Ascending aorta (tissue), 2 donors: ENCODE measurements at regions not wholly inside any gene's neighbourhood (a gene's known extent, or its start where the extent isn't known, plus 50 kb on each side); places are given as distances from the start of the nearest gene placed in this dataset.

Experiments used
- DNase-seq, 2 donors: peaks; one replicate each; pipeline ENCODE4 v3.0.0-alpha.2; 2019; ENCODE audit warnings: low spot score in 2 of 2
- H3K27ac ChIP-seq, 2 donors: fragments of 200-600 bp; sonication (generic); one replicate each; pipeline ENCODE4 v1.5.1; 2016 to 2017; ENCODE audit warnings: mild to moderate bottlenecking in 1 of 2
- H3K27me3 ChIP-seq: fragments of 200-600 bp; sonication (generic); one replicate; pipeline ENCODE4 v1.5.1; 2017
- H3K36me3 ChIP-seq, 2 donors: fragments of 200-600 bp; sonication (generic); one replicate each; pipeline ENCODE4 v1.5.1; 2016
- H3K4me1 ChIP-seq, 2 donors: fragments of 200-600 bp; sonication (generic); one replicate each; pipeline ENCODE4 v1.5.1; 2016 to 2017; ENCODE audit warnings: mild to moderate bottlenecking in 1 of 2
- H3K4me3 ChIP-seq, 2 donors: fragments of 200-600 bp; sonication (generic); one replicate each; pipeline ENCODE4 v1.5.1; 2016 to 2017; ENCODE audit warnings: mild to moderate bottlenecking in 1 of 2
- H3K9me3 ChIP-seq, 2 donors: fragments of 200-600 bp; sonication (generic); one replicate each; pipeline ENCODE4 v1.5.1; 2016
- CTCF ChIP-seq, 3 experiments: fragments of 200-600 bp in 2 of 3; fragments of 450-650 bp in 1 of 3; sonication (generic) in 2 of 3; IDR thresholded peaks; one replicate each; pipeline ENCODE4 v1.5.1; 2016 to 2019; ENCODE audit warnings: antibody characterized with exemption in 3 of 3, mild to moderate bottlenecking in 1 of 3, moderate library complexity in 1 of 3
- intact Hi-C: fragments of 100-400 bp; cut with DNase I; formaldehyde crosslinking; loops from one replicate; pipeline ENCODE4 v1.15.1; 2023

DNA sequence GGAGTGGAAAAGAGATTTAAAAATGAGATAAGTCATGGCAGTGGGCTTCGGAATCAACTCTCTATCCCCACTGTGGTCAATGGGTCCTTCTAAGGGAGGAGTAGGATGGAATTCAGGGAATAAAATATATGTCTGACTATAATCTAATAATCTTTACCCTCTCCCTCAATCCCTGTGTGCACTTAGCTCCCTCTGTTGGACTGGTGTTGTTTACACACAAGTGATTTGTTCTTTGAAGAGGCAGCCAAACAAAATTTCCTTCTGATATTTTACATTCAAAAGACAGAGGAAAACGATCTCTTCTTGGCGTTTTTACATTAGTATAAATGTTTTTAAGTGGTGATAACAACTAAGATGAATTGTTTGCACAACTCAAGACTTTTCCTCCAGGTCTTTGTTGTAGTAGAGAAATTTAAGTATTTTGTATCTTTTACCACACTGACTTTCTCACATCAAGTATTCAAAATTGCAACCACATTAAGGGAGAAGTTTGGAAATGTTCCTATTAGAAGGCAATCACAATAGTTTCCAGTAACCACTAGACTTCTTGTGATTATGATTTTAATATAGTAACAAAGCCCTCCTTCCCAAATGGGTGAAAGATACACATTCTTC lies 317.8 kb downstream of the CENPW start:
- intact Hi-C loops, result no loop called here

GRCh38 chr6:126660376-126660775 lies 320.5 kb downstream of the CENPW start:
- Histone ChIP-seq H3K9me3 (no peaks in the 10 kb centered on the region), H3K27me3 (no peaks in the 10 kb centered on the region), H3K36me3 (no peaks in the 10 kb centered on the region), H3K4me3 (no peak overlapping the region), H3K27ac (no peak overlapping the region), H3K4me1 (peaks cover 0 to 3% of the 10 kb centered on the region in 2 donors)
- DNase-seq, result no peak
- intact Hi-C loops, result no loop called here
- no peak for TF ChIP-seq CTCF (IDR thresholded peaks at IDR 0.05)

More for the DNA sequence above, 317.8 kb downstream of the CENPW start:
- TF ChIP-seq CTCF (IDR thresholded peaks at IDR 0.05), result peak in 1 of 3 experiments; percentile 18
- Histone ChIP-seq H3K4me1 (no peaks in the 10 kb centered on the region), H3K27ac (no peak overlapping the region), H3K9me3 (no peaks in the 10 kb centered on the region), H3K36me3 (no peaks in the 10 kb centered on the region), H3K27me3 (no peaks in the 10 kb centered on the region), H3K4me3 (no peak overlapping the region)
- DNase-seq, result no peak

DNA sequence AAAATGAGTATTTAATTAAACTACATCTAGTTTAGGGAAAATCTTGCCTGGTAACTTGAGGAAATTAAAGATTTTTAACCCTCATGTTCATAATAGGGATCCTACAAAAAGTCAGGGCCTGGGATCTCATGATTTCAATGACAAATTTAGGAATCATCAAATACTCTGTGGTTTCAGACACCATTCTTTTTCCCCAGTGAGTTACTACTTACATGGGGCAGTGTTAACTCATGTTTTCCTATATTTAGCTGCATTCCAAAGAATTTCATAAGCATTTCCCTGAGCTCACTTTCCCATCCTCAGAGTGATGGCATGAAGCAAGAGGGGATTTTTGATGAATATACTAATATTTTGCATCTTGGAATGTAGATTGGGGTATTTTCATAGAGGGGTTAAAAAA lies 321.7 kb downstream of the CENPW start:
- Histone ChIP-seq H3K4me3 (no peak overlapping the region), H3K4me1 (peaks cover 0 to 3% of the 10 kb centered on the region in 2 donors), H3K36me3 (no peaks in the 10 kb centered on the region), H3K27ac (no peak overlapping the region), H3K9me3 (no peaks in the 10 kb centered on the region), H3K27me3 (no peaks in the 10 kb centered on the region)
- intact Hi-C loops, result no loop called here
- DNase-seq, result no peak
- no peak for TF ChIP-seq CTCF (IDR thresholded peaks at IDR 0.05)

DNA sequence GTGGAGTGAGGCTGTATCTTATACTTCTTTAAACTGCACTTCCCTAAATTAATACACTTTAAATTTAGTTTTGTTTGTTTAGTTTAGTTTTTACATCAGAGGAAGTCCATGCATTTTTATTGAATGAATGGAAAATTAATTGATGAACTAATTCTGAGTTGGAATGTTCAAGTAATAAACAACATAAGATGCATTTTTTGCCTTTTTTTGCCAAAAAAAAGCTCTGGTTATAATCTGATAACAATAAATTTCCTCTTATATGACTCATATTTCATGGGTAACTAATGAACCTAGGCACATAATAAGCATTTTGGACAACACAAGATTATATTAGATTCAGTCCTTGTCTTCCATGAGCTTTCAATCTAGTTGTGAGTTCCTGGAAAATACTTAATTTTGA lies 323.1 kb downstream of the CENPW start:
- no peaks in the 10 kb centered on the region for H3K27me3 ChIP-seq
- H3K27ac ChIP-seq, result no peak overlapping the region
- no peak overlapping the region for H3K4me3 ChIP-seq
- intact Hi-C loops, result no loop called here
- DNase-seq, result no peak
- TF ChIP-seq CTCF (IDR thresholded peaks at IDR 0.05), result no peak
- H3K36me3 ChIP-seq, result no peaks in the 10 kb centered on the region
- no peaks in the 10 kb centered on the region for H3K9me3 ChIP-seq
- H3K4me1 ChIP-seq, result peaks cover 0 to 3% of the 10 kb centered on the region in 2 donors

DNA sequence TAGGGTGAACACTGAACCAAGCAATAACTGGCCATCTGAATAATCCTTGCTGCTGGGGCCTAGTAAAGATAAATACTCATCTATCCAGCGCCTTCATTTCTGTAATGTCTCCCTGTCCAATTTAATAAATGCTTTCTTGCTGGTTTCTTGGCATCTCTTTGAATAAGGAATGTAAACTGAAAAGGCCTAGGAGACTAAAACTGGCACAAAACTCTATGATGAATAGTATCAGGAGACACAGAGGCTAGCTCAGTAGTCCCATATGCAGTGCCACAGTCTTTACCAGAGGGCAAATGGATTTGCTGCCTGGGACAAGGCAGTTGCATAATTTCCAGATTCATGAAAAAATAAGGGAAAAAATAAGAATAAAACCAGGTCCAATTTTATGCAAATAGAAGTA lies 324.4 kb downstream of the CENPW start:
- intact Hi-C loops, result no loop called here
- no peak for TF ChIP-seq CTCF (IDR thresholded peaks at IDR 0.05)
- no peak for DNase-seq
- Histone ChIP-seq H3K4me1 (peaks cover 0 to 3% of the 10 kb centered on the region in 2 donors), H3K27ac (no peak overlapping the region), H3K4me3 (no peak overlapping the region), H3K27me3 (no peaks in the 10 kb centered on the region), H3K36me3 (no peaks in the 10 kb centered on the region), H3K9me3 (no peaks in the 10 kb centered on the region)

GRCh38 chr6:126665551-126665950 lies 325.6 kb downstream of the CENPW start:
- Histone ChIP-seq H3K36me3 (no peaks in the 10 kb centered on the region), H3K4me1 (peaks cover 0 to 3% of the 10 kb centered on the region in 2 donors), H3K27ac (no peak overlapping the region), H3K4me3 (no peak overlapping the region), H3K27me3 (no peaks in the 10 kb centered on the region), H3K9me3 (no peaks in the 10 kb centered on the region)
- TF ChIP-seq CTCF (IDR thresholded peaks at IDR 0.05), result no peak
- DNase-seq, result no peak
- intact Hi-C loops, result no loop called here
